ENCODE measurements at regions not wholly inside any gene's neighbourhood (a gene's known extent, or its start where the extent isn't known, plus 50 kb on each side); places are given as distances from the start of the nearest gene placed in this dataset.

GRCh38 chr5:153130296-153130695, 360.2 kb upstream of the GRIA1 start:
- H3K27me3 ChIP-seq: no peaks in the 10 kb centered on the region
- no peak for DNase-seq
- H3K36me3 ChIP-seq: no peaks in the 10 kb centered on the region
- no peaks in the 10 kb centered on the region for H3K4me1 ChIP-seq
- H3K4me3 ChIP-seq (ENCODE audit: low read depth, low read length): no peak overlapping the region
- no peak for TF ChIP-seq CTCF (IDR thresholded peaks at IDR 0.05; ENCODE audit: low read depth, low read length)
- H3K9me3 ChIP-seq: no peaks in the 10 kb centered on the region

DNA sequence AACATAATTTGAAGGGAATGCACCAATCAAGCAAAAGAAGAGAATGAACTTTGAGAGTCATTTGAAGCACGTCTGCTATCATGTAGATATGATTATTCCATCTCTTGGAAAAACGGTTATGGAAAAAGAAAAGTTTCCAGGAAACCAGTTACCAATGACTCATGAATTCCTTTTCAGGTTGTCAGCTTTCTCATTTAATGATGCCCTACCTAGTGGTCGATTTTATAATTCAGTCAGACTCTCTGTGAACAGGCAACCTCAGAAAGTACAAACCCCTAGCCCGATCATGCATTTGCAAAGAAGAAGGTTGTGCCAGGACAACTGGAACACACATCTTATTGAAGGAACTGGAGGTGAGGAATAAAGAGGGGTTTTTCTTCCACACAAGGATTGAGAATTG, 355.1 kb upstream of the GRIA1 start:
- no peaks in the 10 kb centered on the region for H3K9me3 ChIP-seq
- DNase-seq: no peak
- no peak for TF ChIP-seq CTCF (IDR thresholded peaks at IDR 0.05; ENCODE audit: low read depth, low read length)

DNA sequence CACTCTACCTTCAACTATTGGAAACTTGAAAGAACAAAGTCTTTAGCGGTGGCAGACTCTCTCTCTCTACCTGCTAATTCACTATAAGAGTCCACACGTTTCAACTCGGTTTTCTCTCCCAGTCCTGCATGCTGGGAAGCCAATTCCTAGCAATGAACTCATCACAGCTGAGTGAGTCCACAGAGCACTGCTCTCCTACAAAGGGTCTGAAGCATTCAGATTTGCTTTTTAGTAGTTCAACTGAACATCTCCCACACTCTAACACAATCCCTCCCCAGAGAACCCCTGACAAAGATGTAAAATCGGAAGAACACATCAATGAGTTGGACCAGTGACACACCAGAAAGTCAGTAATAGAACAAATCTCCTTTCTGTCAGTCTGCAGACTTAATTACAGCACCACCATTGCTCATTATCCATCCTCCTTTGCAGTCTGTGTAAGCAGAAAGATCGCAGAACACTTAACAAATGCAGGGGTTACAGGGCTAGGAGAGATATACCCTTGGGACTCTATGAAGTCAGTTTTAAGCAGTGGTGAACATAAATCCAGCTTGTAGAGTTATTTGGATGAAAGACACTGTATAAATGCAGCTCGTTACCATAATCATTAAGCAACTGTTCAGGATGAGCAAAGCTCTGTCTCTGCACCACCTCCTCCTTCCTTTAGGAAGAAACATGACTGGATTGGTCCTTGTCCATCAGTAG, 353.4 kb upstream of the GRIA1 start:
- no peak for DNase-seq
- H3K9me3 ChIP-seq: no peaks in the 10 kb centered on the region
- no peaks in the 10 kb centered on the region for H3K27me3 ChIP-seq
- no peak for TF ChIP-seq CTCF (IDR thresholded peaks at IDR 0.05; ENCODE audit: low read depth, low read length)
- H3K36me3 ChIP-seq: no peaks in the 10 kb centered on the region
- no peaks in the 10 kb centered on the region for H3K4me1 ChIP-seq
- no peak overlapping the region for H3K4me3 ChIP-seq (ENCODE audit: low read depth, low read length)

More for the DNA sequence above, 355.1 kb upstream of the GRIA1 start:
- Histone ChIP-seq H3K4me3 (ENCODE audit: low read depth, low read length) (no peak overlapping the region), H3K36me3 (no peaks in the 10 kb centered on the region), H3K27me3 (no peaks in the 10 kb centered on the region), H3K4me1 (no peaks in the 10 kb centered on the region)

GRCh38 chr5:153147891-153148623, 342.4 kb upstream of the GRIA1 start:
- Histone ChIP-seq H3K4me3 (ENCODE audit: low read depth, low read length) (no peak overlapping the region), H3K27me3 (no peaks in the 10 kb centered on the region), H3K36me3 (no peaks in the 10 kb centered on the region), H3K9me3 (no peaks in the 10 kb centered on the region), H3K4me1 (no peaks in the 10 kb centered on the region)
- peak; percentile 51 for TF ChIP-seq CTCF (IDR thresholded peaks at IDR 0.05; ENCODE audit: low read depth, low read length)
- DNase-seq: no peak

DNA sequence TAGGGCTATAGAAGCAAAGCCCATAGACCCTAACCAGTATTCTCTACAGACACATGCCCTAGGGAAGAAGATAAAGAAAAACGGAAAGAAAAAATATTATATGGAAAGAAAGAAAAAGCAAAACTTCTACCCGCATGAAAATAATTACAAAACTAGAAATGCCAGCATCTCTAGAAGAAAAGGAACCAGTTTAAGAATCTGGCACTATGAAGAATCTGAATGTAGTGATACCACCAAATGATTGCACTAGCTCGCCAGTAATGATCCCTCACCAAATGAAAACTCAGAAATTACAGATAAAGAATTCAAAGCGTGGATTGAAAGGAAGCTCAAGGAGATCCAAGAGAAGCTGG, 341.9 kb upstream of the GRIA1 start:
- H3K27me3 ChIP-seq: no peaks in the 10 kb centered on the region
- no peaks in the 10 kb centered on the region for H3K9me3 ChIP-seq
- no peak for DNase-seq
- no peak overlapping the region for H3K4me3 ChIP-seq (ENCODE audit: low read depth, low read length)
- H3K4me1 ChIP-seq: no peaks in the 10 kb centered on the region
- TF ChIP-seq CTCF (IDR thresholded peaks at IDR 0.05; ENCODE audit: low read depth, low read length): no peak
- H3K36me3 ChIP-seq: no peaks in the 10 kb centered on the region

- H3K4me3 ChIP-seq (ENCODE audit: low read depth, low read length): no peak overlapping the region
- H3K9me3 ChIP-seq: no peaks in the 10 kb centered on the region
- no peak for DNase-seq
- no peak for TF ChIP-seq CTCF (IDR thresholded peaks at IDR 0.05; ENCODE audit: low read depth, low read length)
- no peaks in the 10 kb centered on the region for H3K4me1 ChIP-seq
- no peaks in the 10 kb centered on the region for H3K27me3 ChIP-seq
- no peaks in the 10 kb centered on the region for H3K36me3 ChIP-seq
These were observed 338.9 kb upstream of the GRIA1 start for GRCh38 chr5:153151558-153151957.

All from BE2C (cell line).